HG03196 (cell line): ENCODE measurements at regions not wholly inside any gene's neighbourhood (a gene's known extent, or its start where the extent isn't known, plus 50 kb on each side); places are given as distances from the start of the nearest gene placed in this dataset.
"Not testable (repeated sequence)": the region's sequence is repeated elsewhere in the genome, so short reads cannot be mapped to it uniquely, and the experiment has no call there.

Experiments
- ATAC-seq: cut with Tn5 transposase; IDR thresholded peaks from one replicate; pipeline ENCODE4 v1.9.1; 2021; ENCODE audit not compliant: unreplicated experiment

DNA sequence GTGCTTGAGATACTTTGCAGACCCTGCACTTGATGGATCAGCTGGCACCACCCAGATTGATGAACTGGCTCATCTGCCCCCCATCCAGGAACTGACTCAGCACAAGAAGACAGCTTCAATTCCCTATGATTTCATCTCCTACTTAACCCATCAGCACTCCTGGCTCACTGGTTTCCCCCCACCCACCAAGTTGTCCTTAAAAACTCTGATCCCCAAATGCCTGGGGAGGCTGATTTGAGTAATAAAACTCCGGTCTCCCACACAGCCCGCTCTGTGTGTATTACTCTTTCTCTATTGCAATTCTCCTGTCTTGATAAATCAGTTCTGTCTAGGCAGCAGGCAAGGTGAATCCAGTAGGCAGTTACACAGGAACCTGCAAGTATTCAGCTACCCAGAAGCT lies 102.1 kb upstream of the TMTC4 start:
- ATAC-seq, result not testable (repeated sequence)

- no peak for ATAC-seq
These were observed 99.5 kb upstream of the TMTC4 start for GRCh38 chr13:100773923-100774663.

DNA sequence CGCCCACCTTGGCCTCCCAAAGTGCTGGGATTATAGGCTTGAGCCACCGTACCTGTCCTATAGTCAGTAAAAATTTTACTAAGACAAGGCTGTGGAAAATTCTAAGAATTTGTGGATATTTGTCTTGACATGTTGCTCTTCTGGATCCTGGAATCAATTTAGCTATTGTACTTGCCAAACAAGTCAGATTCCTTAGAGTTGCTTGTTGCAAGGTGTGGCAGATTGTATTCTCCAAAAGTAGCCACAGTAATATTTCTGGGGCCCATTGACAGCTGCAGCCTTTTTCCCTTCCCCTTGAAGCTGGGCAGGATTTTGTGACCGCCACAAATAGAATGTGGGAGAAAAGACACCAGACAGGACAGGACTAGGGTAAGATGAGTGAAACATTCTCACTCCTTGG lies 98.8 kb upstream of the TMTC4 start:
- no peak for ATAC-seq

GRCh38 chr13:100767192-100767591 lies 92.6 kb upstream of the TMTC4 start:
- no peak for ATAC-seq

- ATAC-seq, result not testable (repeated sequence)
These were observed 92.0 kb upstream of the TMTC4 start for GRCh38 chr13:100766570-100766969.

DNA sequence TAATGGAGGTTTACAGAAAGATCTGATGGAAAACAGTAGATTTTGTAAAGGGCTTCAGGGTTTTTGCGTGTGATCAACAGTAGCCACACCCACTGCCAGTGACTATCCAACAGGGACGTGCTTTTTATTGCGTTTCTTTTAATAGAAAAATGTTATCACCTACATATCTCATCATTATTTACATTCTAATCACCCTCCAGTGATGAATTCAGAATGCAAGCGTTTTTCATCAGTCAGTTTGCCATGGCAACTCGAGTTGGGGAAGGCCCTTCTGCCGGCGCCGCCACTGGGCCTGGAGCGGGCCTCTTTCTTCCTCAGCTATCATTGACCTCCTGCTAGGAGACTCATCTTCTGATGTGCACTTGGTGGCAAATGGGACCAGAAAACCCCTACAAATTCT lies 90.3 kb upstream of the TMTC4 start:
- ATAC-seq, result no peak

DNA sequence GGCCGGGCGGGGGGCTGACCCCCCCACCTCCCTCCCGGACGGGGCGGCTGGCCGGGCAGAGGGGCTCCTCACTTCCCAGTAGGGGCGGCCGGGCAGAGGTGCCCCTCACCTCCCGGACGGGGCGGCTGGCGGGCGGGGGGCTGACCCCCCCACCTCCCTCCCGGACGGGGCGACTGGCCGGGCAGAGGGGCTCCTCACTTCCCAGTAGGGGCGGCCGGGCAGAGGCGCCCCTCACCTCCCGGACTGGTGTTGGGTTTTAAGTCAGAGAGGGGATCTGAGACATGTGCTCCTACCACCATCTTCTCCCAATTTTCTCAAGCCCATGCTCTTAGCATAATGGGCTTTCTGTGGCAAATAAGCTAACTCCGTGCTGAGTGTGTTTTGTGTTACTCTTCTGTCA lies 87.5 kb upstream of the TMTC4 start:
- not testable (repeated sequence) for ATAC-seq

DNA sequence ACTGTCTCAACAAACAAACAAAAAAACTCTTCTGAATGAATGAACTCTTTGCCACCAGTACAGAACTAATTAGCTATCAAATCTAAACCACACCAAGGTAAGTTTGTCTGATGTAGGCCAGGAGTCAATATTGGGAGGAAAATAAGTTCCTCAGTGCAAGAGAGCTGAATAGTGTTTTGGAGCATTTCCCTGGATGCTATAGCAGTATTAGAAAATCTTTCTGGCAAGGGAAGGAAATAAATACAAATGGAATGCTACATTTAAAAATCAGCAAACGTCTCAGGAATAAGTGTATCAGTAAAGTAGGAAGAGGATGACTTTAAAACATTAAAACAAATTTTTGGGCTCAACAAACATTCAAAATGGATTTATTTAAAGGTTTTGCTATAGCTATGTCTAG lies 81.3 kb upstream of the TMTC4 start:
- ATAC-seq, result no peak

- no peak for ATAC-seq
These were observed 79.9 kb upstream of the TMTC4 start for GRCh38 chr13:100754459-100754858.

DNA sequence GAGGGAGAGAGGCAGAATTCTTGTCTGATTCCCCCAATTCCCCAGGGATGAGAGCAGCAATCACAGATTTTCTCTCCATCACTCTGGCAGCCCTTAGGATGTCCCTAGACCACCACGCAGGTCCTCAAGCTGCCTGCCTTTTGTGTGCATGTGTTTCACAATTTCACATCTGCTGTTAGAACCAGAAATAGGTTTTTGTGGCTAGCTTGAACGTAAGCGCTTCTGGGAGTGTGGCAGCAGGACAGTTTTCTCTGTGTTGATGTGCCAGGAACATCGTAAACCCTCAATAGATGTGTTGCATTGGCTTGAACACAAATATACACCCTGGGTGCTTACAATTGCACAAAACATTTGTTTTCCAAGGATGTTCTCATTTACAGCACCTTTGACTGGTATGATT lies 78.8 kb upstream of the TMTC4 start:
- ATAC-seq, result no peak

DNA sequence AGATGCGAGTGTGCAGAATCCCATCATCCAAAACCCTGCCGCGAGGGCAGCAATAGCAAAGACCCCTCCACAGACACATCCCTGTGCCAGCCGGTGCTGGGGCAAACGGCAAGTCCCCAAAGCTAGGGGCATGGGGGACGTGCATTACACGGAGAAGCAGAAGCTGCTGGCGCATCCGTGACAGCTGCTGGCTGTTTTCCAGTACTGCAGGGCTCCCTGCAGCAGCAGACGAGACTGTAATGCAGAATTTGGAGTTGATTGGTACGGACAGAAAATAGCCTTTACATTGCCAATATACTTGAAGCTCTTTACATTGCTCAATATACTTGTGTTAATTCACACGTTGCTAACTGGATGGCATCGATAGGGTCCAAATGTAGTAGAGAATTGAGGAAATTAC lies 77.2 kb upstream of the TMTC4 start:
- ATAC-seq, result no peak

- ATAC-seq, result no peak
These were observed 72.5 kb upstream of the TMTC4 start for GRCh38 chr13:100746953-100747683.

DNA sequence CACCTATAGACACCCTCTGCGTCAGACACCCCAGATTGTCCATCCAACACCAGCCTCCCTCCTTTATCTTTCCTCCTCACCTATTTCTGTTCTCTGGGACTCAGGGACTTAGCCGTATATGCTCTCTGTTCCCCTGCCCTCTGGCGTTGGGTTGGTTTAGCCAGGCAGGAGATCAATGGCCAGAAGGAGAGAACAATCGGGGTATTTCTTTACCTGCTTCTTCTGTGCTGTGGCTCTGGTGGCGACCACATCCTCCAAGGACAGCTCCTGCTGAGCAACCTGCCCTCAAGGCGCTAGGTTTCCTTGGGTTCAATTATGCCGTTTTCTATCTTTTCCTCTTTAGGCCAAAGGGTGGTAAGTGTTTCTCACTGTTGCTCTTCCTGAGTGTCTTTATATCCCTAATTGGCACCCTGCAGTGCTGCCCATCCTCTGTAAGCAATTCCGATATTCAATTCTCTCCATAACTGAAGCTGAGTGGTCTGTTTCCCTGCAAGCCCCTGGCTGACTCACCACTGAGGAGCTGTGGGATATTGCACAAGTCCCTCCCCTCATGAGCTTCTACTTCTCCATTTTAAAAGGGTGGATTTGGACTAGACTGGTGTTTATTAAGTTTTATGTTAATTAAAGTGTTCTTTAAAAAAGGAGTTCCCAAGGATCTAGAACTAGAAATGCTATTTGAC lies 63.7 kb upstream of the TMTC4 start:
- no peak for ATAC-seq

DNA sequence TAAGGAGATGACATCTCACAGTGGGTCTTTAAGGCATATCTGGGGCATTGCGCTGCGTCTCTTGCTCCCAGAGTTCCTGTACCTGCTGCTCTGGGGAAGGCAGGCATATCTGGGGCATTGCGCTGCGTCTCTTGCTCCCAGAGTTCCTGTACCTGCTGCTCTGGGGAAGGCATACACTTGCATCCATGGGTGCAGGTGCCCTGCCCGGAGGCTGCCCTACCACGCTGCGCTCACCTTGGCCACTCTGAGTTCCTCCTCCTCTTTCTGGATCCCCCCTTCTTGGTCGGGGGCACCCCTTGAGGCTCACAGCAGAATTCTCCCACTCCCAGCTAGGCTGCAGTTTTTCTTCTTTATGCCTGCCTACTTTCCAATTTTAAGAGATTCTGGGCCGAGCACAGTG lies 60.9 kb upstream of the TMTC4 start:
- ATAC-seq, result no peak

DNA sequence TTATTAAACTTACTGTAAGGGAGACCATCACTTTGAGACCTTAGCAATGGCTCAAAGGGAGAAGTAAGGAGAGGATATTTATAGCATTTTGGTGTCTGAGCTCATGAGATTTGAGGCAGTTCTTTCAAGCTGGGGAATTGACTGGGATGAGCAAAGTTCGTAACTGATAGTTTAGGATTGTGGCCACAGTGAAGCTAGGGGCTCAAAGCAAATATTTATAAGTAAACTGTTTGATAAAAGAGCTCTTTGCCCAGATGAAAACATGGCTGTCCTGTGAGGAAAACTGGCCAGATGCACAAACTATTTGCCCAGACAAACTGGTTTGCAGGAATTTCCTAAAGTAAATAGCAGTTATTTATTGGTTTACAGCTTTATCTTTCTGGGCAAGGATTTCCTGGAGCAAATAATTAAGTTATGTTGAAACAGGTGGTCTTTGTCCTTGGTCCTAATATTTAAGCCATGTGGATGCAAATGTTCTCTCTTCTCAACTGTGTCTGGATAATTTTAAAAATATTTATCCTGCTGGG lies 59.7 kb upstream of the TMTC4 start:
- no peak for ATAC-seq

- ATAC-seq, result no peak
These were observed 58.7 kb upstream of the TMTC4 start for GRCh38 chr13:100733261-100733660.

DNA sequence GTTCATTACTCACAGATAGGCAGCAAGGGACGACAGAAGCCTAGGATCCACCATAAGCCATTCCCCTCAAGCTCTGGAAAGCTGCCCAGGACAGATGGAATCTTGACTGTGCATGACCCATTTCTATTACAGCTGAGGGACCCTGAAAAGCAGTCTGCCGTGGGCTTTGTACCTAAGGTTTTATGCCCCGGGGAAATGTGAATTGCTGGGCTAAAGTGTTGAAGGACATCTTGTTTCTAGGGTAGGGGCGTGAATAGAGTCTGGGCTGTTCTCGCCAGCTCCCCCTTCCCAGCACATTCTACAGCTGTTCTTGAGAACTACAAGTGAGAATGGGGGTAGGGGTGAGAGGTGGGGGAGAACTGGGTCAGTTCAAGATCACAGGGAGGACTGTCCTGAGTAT lies 53.6 kb upstream of the TMTC4 start:
- no peak for ATAC-seq

DNA sequence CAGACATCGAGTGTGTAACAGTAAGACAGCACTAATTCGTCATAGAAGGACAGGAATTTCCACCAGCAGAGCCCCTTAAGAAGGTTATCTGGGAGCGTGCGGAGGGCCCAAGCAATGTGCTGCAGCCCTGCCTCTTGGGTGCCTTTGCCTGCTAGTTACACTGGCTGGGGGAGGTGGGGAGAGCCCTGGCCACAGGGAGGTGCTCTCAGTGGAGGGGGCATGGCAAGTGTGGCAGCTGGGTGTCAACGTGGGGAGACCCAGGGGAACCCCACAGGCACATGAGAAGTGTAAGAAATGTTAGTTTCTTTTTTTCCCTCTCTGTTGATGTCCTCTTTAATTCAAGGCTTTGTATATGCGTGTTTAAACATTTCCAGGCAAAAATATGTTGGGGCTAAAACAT lies 50.9 kb upstream of the TMTC4 start:
- ATAC-seq, result no peak

GRCh38 chr13:100724568-100724967 lies 50.0 kb upstream of the TMTC4 start:
- ATAC-seq, result no peak
